HG02588 (cell line): ENCODE measurements at regions not wholly inside any gene's neighbourhood (a gene's known extent, or its start where the extent isn't known, plus 50 kb on each side); places are given as distances from the start of the nearest gene placed in this dataset.
"Not testable (repeated sequence)": the region's sequence is repeated elsewhere in the genome, so short reads cannot be mapped to it uniquely, and the experiment has no call there.

Experiments used
- ATAC-seq: cut with Tn5 transposase; IDR thresholded peaks from one replicate; pipeline ENCODE4 v1.9.1; 2021; ENCODE audit warnings: mild to moderate bottlenecking, moderate library complexity; ENCODE audit not compliant: unreplicated experiment

GRCh38 chrX:3881255-3881895 lies 167.9 kb upstream of the PRKX start:
- ATAC-seq, result peak; percentile 39

GRCh38 chrX:3876393-3876792 lies 162.9 kb upstream of the PRKX start:
- not testable (repeated sequence) for ATAC-seq

GRCh38 chrX:3875638-3876037 lies 162.2 kb upstream of the PRKX start:
- not testable (repeated sequence) for ATAC-seq

GRCh38 chrX:3872226-3872879 lies 158.9 kb upstream of the PRKX start:
- ATAC-seq, result not testable (repeated sequence)

- not testable (repeated sequence) for ATAC-seq
These were observed 153.8 kb upstream of the PRKX start for GRCh38 chrX:3867067-3867831.

- not testable (repeated sequence) for ATAC-seq
These were observed 144.9 kb upstream of the PRKX start for GRCh38 chrX:3858332-3858731.

- ATAC-seq, result peak; percentile 91
These were observed 130.2 kb upstream of the PRKX start for GRCh38 chrX:3843522-3844145.

GRCh38 chrX:3842822-3843521 lies 129.5 kb upstream of the PRKX start:
- peak; percentile 68 for ATAC-seq

GRCh38 chrX:3838754-3839153 lies 125.3 kb upstream of the PRKX start:
- not testable (repeated sequence) for ATAC-seq

GRCh38 chrX:3837958-3838643 lies 124.7 kb upstream of the PRKX start:
- not testable (repeated sequence) for ATAC-seq

GRCh38 chrX:3837211-3837610 lies 123.8 kb upstream of the PRKX start:
- ATAC-seq, result not testable (repeated sequence)

- ATAC-seq, result not testable (repeated sequence)
These were observed 120.5 kb upstream of the PRKX start for GRCh38 chrX:3833761-3834542.

- not testable (repeated sequence) for ATAC-seq
These were observed 116.6 kb upstream of the PRKX start for GRCh38 chrX:3830020-3830419.

- not testable (repeated sequence) for ATAC-seq
These were observed 115.6 kb upstream of the PRKX start for GRCh38 chrX:3829041-3829531.

GRCh38 chrX:3828378-3829040 lies 115.1 kb upstream of the PRKX start:
- not testable (repeated sequence) for ATAC-seq

GRCh38 chrX:3824008-3824407 lies 110.6 kb upstream of the PRKX start:
- not testable (repeated sequence) for ATAC-seq

GRCh38 chrX:3820167-3820566 lies 106.7 kb upstream of the PRKX start:
- ATAC-seq, result no peak

- ATAC-seq, result not testable (repeated sequence)
These were observed 104.0 kb upstream of the PRKX start for GRCh38 chrX:3817480-3817879.
